ENCODE measurements at regions not wholly inside any gene's neighbourhood (a gene's known extent, or its start where the extent isn't known, plus 50 kb on each side); places are given as distances from the start of the nearest gene placed in this dataset.

- no peak for DNase-seq (ENCODE audit: low read depth)
Measured at GRCh38 chr14:94889520-94890312, 119.8 kb upstream of the GSC start.

DNA sequence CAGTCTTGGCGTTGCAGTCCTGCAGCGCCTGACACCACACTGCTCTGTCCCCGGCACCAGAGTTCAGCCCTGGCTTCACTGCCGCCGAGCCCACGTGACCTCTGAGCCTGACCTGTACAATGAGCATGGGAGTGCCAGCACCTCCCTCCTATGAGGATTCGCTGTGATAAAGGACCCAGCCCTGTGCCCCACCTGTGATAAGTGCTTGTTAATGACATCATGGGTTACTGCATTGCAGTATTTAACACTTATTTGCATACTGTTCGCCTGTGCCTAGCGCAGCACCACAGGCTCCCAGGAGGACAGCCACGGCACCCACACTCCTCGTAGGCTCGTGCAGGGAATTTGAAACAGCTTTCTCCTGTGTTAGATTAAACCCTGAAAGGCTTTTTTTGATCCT lies 118.2 kb upstream of the GSC start:
- DNase-seq (ENCODE audit: low read depth): no peak

DNA sequence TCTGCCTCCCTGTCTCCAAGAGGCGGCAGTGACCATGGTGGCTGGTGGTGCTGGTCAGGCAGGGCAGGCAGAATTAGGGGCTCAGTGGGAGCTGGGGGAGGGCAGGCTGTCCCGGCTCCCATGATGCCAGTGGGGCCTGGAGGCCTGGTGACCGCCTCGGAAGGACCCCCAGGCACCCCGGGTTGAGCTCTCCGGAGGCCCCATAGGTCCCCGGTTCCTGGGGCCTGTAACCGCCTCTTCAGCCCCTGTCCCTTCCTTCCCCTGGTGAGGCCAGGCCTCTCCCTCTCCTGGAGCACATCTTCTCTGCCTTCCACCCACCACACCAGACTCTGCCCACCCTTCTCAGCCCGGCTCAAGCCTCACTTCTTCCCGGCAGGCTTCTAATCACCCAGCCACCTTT lies 117.7 kb upstream of the GSC start:
- DNase-seq (ENCODE audit: low read depth): no peak

- DNase-seq (ENCODE audit: low read depth): no peak
Measured at GRCh38 chr14:94886931-94887330, 117.0 kb upstream of the GSC start.

DNA sequence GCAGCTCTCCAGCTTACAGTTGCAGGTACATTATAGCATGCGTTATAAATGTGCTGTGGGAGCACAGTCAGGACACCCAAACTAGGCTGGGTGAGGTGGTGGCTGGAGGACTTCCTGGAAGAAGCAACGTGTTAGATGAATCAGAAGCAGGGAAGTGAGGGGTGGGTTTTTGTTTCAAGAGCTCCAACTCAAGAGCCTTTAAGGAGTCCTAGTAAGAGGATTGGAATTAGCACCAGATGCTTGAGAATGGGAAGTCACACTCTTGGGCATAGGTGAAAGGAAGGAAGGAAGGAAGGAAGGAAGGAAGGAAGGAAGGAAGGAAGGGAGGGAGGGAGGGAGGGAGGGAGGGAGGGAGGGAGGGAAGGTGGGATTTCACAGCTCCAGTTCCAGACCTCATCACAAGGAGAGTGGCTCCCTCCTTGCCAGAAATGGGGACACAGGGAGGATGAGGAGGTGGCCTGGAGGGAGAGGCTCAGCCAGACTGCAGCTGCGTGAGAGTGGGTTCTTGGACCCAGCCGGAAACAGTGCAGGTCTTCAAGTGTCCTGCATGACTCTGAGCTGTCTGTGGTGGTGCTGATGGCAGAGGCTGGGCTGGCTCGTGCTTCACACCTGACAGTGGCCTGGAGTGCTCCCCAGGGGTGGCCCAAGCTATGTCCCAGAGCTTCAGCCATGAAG lies 115.7 kb upstream of the GSC start:
- DNase-seq (ENCODE audit: low read depth): no peak

GRCh38 chr14:94884616-94885230 lies 114.8 kb upstream of the GSC start:
- DNase-seq (ENCODE audit: low read depth): no peak

- no peak for DNase-seq (ENCODE audit: low read depth)
Measured at GRCh38 chr14:94882401-94882800, 112.5 kb upstream of the GSC start.

DNA sequence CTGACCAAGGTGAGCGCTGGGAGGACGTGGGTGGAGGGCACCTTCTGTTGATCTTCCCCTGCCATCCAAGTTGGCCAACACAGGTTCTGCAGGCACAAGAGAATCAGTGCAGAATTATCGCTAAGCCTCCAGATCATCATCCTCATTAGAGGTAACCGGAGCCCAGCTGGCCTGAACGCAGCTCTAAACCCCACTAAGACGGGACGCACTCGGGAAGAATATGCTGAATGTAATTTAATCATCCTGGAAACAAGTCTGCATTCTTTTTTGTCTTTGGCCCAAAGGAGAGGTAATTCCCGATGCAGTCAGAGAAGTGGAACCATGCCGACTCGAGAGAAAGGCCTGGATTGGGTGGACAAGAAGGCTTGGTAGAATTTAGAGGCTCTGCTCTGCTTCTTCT lies 111.0 kb upstream of the GSC start:
- DNase-seq (ENCODE audit: low read depth): no peak

DNA sequence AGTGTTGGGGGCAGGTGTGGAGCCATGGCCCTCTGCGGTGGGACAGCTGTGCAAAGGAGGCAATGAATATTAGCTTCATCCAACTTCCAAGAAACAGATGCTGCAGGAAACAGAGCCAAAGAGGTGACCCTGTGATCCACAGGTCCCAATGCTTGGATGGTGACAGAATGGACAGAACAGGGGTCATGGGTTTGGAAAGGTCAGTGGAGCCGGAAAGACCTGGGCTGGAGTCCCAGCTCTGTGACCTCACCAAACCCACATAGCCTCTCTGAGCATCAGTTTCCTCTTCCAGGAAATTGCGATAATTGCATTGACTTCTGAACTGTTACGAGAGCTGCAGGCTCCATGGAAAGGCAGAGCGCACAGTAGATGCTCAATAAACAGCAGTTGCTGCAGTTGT lies 110.2 kb upstream of the GSC start:
- no peak for DNase-seq (ENCODE audit: low read depth)

- no peak for DNase-seq (ENCODE audit: low read depth)
Measured at GRCh38 chr14:94879537-94879936, 109.6 kb upstream of the GSC start.

DNA sequence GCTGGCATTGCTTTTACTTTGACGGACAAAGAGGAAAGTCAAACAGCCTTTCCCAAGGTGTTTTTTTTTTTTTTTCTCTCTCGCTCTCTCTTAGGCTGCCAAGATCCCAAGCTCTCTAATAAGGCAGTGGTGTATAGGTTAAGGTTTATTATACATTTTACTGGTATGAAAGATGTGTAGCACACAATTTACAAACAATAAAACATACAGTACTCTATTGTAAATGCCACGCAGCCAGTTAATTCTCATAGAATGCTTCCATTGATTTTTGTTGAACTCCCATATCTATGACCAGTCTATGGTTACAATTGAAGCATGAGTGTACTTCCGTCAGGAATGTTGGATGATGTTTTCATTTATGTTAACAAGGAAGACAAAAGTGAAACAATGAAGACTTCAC lies 106.4 kb upstream of the GSC start:
- DNase-seq (ENCODE audit: low read depth): peak; percentile 20

DNA sequence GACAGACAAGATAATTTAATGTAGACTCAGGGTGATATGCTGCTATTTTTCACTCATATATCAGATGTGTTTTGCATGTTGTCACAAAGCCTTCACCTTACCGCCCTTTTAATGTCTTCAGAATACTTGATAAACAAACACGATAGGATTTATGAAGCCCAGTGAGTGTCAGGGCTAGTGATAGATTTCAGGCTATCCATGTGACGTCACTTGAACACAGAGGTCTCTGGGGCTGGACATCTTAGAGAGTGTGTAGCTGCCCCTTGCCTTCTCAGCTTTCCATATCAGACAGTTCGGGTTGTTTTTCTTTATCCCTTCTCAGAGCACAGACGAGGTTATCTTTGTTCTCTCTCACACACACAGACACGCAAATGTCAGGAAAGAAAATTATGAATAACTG lies 105.3 kb upstream of the GSC start:
- DNase-seq (ENCODE audit: low read depth): no peak

GRCh38 chr14:94868772-94869072 lies 98.8 kb upstream of the GSC start:
- DNase-seq (ENCODE audit: low read depth): no peak

DNA sequence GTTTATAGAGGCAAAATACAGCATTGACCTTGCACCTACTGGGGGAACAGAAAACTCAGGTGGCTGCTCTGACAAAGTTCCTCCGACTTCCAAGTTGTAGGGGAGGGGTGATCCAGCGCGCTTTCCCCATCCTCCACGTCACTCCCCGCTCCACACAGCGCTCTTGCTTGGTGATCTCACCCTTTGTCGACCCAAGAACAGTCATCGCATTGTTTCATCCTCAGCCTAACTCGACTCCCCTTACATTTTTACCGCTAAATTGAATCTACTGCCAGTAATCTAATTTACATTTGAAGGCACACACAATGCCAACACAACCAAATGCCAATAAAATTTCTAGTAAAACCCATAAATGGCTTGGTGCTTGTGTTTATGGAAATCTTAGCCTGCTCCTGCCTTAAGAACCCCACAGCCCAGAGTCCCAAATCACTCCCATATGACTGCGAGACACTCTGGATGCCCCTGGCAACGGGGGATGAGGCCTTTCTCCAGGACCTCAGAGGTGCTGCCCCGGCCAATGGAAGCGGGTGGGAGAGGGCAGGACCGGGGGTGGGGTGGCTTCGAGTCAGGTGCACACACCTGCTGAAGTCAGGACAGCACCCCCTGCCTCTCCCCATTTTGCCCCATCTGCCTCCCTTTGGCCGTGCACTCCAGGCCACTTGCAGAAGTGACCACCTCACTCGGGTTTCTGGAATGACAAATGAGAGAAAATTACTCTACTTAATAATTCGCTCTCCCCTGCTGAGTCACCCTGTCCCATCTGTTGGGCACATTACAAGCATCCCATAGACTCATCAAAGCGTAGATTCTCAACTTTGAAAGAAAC lies 98.2 kb upstream of the GSC start:
- peak; percentile 80 for DNase-seq (ENCODE audit: low read depth)

DNA sequence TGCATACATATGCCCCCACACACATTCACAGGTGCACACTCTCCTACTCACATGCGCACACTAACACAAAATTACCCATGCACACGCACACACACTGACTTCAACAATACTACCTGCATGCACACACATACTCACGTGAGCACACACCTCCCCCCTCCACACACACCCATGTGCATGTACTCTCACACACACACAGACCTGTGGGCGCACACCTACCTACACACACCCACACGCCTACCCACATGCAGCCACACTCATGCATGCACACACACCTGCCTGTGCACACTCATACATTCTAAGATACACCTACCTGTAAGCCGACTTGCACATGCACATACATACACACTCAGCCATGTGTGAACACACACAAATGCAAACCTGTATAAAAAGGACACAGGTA lies 97.3 kb upstream of the GSC start:
- DNase-seq (ENCODE audit: low read depth): no peak

- no peak for DNase-seq (ENCODE audit: low read depth)
Measured at GRCh38 chr14:94864387-94865195, 94.7 kb upstream of the GSC start.

DNA sequence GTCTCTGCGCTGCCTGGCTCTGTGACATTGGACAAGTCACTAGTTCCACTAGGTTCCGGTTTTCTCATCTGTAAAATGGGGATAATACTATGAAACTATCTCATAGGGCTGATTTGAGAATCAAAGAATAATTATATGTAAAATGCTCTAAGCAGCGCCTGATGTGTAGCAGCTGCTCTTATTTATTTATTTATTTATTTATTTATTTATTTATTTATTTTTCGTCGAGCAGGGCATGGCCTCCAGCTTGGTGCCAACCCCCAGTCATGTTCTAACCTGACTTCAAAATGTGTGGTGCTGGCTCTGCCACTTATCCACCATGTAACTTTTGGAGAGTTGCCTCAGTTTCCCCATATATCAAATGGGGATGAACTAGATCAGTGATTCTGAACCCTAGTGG lies 93.5 kb upstream of the GSC start:
- DNase-seq (ENCODE audit: low read depth): no peak

DNA sequence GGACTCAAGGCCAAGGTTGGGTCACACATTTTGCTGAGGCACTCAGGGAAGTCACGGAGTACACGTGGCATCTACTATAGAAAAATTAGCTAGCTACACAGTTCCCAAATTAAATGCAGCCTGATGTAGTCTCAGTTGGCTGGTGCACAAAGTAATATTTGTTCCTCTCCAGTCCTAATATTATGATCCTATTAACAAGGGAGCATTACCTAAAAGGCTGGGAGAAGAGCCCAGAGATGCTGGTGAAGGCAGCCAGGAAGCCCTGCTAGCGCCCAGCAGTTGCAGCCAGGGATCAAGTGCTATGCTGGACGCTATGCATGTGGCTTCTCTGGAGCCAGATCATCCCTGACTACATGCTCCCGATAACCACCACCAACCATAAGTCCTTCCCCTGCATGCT lies 88.0 kb upstream of the GSC start:
- no peak for DNase-seq (ENCODE audit: low read depth)

- DNase-seq (ENCODE audit: low read depth): no peak
Measured at GRCh38 chr14:94853920-94854319, 84.0 kb upstream of the GSC start.

DNA sequence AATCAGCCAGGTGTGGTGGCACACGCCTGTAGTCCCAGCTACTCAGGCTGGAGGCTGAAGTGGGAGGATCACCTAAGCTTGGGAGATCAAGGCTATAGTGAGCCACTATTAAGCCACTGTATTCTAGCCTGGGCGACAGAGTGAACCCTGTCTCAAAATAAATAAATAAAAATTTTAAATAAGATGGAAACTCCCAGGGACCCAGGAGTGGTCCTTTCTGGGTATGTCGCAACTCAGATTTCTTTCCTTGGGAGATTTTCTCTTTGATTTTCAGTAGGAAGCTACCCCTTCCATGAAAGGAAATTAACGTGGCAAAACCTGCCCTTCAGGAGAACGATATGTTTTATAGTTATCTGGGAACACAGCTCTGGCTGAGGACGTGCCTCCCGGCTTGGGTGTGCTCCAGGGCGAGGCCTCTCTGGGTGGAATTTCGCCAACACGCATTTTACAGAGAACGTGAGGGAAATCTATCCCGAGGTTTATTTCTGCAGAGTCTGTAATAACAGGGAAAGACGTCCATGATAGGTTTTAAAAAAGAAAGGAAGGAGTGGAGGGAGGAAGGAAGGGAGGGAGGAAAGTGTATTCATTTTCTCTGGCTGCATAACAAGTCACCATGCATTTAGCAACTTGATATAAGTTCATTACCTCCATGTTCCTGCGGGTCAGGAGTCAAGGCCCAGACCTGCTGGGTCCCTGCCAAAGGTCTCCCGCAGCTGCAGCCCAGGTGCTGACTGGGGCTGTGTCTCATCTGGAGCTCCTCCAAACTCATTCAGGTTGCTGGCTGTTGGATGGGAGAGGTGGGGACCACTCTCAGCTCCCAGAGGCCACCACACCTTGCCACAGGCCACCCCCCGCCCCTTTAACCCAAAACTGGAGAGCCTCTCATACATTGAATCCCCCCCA lies 80.6 kb upstream of the GSC start:
- DNase-seq (ENCODE audit: low read depth): no peak
